ENCODE measurements at regions not wholly inside any gene's neighbourhood (a gene's known extent, or its start where the extent isn't known, plus 50 kb on each side); places are given as distances from the start of the nearest gene placed in this dataset.

- no peak overlapping the region for H3K27ac Mint-ChIP-seq
- DNase-seq (ENCODE audit: low spot score) (no peak), ATAC-seq (no peak)
- no peak overlapping the region for H3K4me3 Mint-ChIP-seq
- H3K27me3 Mint-ChIP-seq (ENCODE audit: low read depth) = no peaks in the 10 kb centered on the region
- no peaks in the 10 kb centered on the region for H3K9me3 Mint-ChIP-seq
- peaks cover 6% of the 10 kb centered on the region for H3K4me1 Mint-ChIP-seq
- TF ChIP-seq KAT7 (CRISPR knock-in tag; IDR thresholded peaks at IDR 0.05; ENCODE audit: borderline replicate concordance) (no peak), TEAD1 (CRISPR knock-in tag; IDR thresholded peaks at IDR 0.05) (no peak), NR1H2 (CRISPR knock-in tag; IDR thresholded peaks at IDR 0.05) (no peak), ESRRA (CRISPR knock-in tag; IDR thresholded peaks at IDR 0.05; ENCODE audit: borderline replicate concordance) (no peak), CREM (CRISPR knock-in tag; IDR thresholded peaks at IDR 0.05) (no peak), E2F5 (CRISPR knock-in tag; IDR thresholded peaks at IDR 0.05) (no peak), ZNF423 (CRISPR knock-in tag; IDR thresholded peaks at IDR 0.05) (no peak), SMAD4 (CRISPR knock-in tag; IDR thresholded peaks at IDR 0.05) (no peak), RELA (CRISPR knock-in tag; IDR thresholded peaks at IDR 0.05; ENCODE audit: borderline replicate concordance) (no peak), ZNF425 (CRISPR knock-in tag; conservative IDR thresholded peaks at IDR 0.05) (no peak), FOXP4 (CRISPR knock-in tag; IDR thresholded peaks at IDR 0.05) (no peak), SOX15 (CRISPR knock-in tag; IDR thresholded peaks at IDR 0.05) (no peak), ZNF512 (CRISPR knock-in tag; IDR thresholded peaks at IDR 0.05; ENCODE audit: borderline replicate concordance) (no peak), ZNF219 (CRISPR knock-in tag; IDR thresholded peaks at IDR 0.05; ENCODE audit: borderline replicate concordance) (no peak)
- ChIA-PET CTCF (no interaction called here), POLR2A (no interaction called here)
- no peaks in the 10 kb centered on the region for H3K36me3 Mint-ChIP-seq
Observed at GRCh38 chr5:114790403-114790792, 379.3 kb downstream of the TRIM36 start.

GRCh38 chr5:114789773-114790402 lies 379.8 kb downstream of the TRIM36 start:
- Mint-ChIP-seq H3K27me3 (ENCODE audit: low read depth) (no peaks in the 10 kb centered on the region), H3K36me3 (no peaks in the 10 kb centered on the region), H3K27ac (no peak overlapping the region), H3K4me3 (no peak overlapping the region), H3K4me1 (peaks cover 6% of the 10 kb centered on the region), H3K9me3 (no peaks in the 10 kb centered on the region)
- ChIA-PET CTCF (no interaction called here), POLR2A (no interaction called here)
- TF ChIP-seq ZNF425 (CRISPR knock-in tag; conservative IDR thresholded peaks at IDR 0.05) = no peak
- TF ChIP-seq CTCF (IDR thresholded peaks at IDR 0.05) = peak; percentile 31; the same call in 1 of the 2 replicates
- no peak for DNase-seq (ENCODE audit: low spot score)
- peak; percentile 93 for ATAC-seq
